KMS-11 (cell line): ENCODE measurements at regions not wholly inside any gene's neighbourhood (a gene's known extent, or its start where the extent isn't known, plus 50 kb on each side); places are given as distances from the start of the nearest gene placed in this dataset.

Experiments
- H2AFZ ChIP-seq: fragments of 200-600 bp; sonication (generic); 2 replicates; pipeline ENCODE4 v1.6.1; 2016; ENCODE audit warnings: antibody characterized with exemption, mixed run types, low read depth
- H3K27ac ChIP-seq: fragments of 200-600 bp; sonication (generic); 2 replicates; pipeline ENCODE4 v1.6.1; 2016; ENCODE audit warnings: mild to moderate bottlenecking, mixed run types
- H3K27me3 ChIP-seq: fragments of 200-600 bp; sonication (generic); 2 replicates; pipeline ENCODE4 v1.6.1; 2017; ENCODE audit warnings: mild to moderate bottlenecking, low read depth, mixed run types, moderate library complexity; ENCODE audit not compliant: insufficient read depth
- H3K36me3 ChIP-seq: fragments of 200-600 bp; sonication (generic); 2 replicates; pipeline ENCODE4 v1.6.1; 2017; ENCODE audit warnings: mild to moderate bottlenecking, mixed run types; ENCODE audit not compliant: insufficient read depth
- H3K4me1 ChIP-seq: fragments of 200-600 bp; sonication (generic); 2 replicates; pipeline ENCODE4 v1.6.1; 2016; ENCODE audit warnings: mild to moderate bottlenecking, low read depth, mixed run types; ENCODE audit not compliant: poor library complexity, severe bottlenecking
- H3K4me2 ChIP-seq: fragments of 200-600 bp; sonication (generic); 2 replicates; pipeline ENCODE4 v1.7.0; 2016; ENCODE audit warnings: mild to moderate bottlenecking, mixed run types
- H3K4me3 ChIP-seq: fragments of 200-600 bp; sonication (generic); IDR thresholded peaks from 2 replicates; pipeline ENCODE4 v1.6.1; 2017; ENCODE audit warnings: low read depth, low read length, mixed read lengths; ENCODE audit not compliant: insufficient read depth
- H3K79me2 ChIP-seq: fragments of 200-600 bp; sonication (generic); 2 replicates; pipeline ENCODE4 v1.6.1; 2016; ENCODE audit warnings: low read depth, mixed run types; ENCODE audit not compliant: insufficient read depth
- H3K9ac ChIP-seq: fragments of 200-600 bp; sonication (generic); 2 replicates; pipeline ENCODE4 v1.6.1; 2016; ENCODE audit warnings: mild to moderate bottlenecking, mixed run types
- H4K20me1 ChIP-seq: fragments of 200-600 bp; sonication (generic); 2 replicates; pipeline ENCODE4 v1.6.1; 2016; ENCODE audit warnings: mild to moderate bottlenecking, mixed run types; ENCODE audit not compliant: insufficient read depth
- TF ChIP-seq, protein P1 (sequence below): fragments of 200-600 bp; sonication (generic); conservative IDR thresholded peaks from 2 replicates; pipeline ENCODE4 v1.6.1; 2017; ENCODE audit warnings: low read depth, mild to moderate bottlenecking, antibody characterized with exemption, low read length, moderate library complexity, mixed read lengths

DNA sequence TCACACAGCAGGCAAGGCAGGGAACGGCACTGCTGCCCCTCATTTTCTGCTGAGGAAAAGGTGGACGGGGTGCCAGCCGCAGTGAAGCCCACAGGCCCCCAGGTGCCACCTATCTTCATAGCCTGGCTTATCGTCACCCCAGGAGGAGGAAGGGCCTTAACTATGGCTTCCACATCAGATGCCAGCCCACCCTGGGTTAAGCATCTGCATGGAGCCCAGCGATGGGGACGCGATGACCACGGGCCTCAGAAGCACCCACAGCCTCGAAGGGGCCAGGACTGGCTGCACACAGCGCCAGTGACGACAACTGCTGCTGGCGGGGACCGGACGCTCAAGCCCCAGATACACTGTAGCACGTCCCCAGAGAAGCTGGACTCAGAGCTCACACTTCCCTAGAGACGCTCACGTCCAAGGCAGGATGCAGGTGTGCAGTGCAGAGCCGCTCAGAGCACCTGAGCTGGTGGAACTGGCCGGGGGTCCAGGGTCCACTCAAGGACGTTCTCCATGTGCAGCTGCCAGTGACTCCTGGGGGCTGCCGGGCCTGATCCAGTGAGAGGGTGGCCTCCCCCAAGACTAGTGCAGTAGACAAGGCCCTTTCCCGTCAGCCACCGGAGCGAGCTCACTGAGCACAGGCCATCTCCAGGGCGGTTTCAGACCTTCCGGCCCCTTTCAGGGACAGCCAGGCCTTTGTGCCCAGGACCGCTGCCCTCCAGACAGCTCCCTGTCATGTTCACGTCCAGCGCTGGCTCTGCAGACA lies 83.0 kb downstream of the YTHDF1 start:
- TF ChIP-seq, protein P1, sequence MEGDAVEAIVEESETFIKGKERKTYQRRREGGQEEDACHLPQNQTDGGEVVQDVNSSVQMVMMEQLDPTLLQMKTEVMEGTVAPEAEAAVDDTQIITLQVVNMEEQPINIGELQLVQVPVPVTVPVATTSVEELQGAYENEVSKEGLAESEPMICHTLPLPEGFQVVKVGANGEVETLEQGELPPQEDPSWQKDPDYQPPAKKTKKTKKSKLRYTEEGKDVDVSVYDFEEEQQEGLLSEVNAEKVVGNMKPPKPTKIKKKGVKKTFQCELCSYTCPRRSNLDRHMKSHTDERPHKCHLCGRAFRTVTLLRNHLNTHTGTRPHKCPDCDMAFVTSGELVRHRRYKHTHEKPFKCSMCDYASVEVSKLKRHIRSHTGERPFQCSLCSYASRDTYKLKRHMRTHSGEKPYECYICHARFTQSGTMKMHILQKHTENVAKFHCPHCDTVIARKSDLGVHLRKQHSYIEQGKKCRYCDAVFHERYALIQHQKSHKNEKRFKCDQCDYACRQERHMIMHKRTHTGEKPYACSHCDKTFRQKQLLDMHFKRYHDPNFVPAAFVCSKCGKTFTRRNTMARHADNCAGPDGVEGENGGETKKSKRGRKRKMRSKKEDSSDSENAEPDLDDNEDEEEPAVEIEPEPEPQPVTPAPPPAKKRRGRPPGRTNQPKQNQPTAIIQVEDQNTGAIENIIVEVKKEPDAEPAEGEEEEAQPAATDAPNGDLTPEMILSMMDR: no peak
- Histone ChIP-seq H3K36me3 (no peaks in the 10 kb centered on the region), H4K20me1 (no peaks in the 10 kb centered on the region), H3K9ac (no peak overlapping the region), H3K27me3 (peaks cover 85% of the 10 kb centered on the region), H3K4me1 (no peaks in the 10 kb centered on the region), H3K4me3 (no peak overlapping the region), H3K79me2 (no peaks in the 10 kb centered on the region), H3K27ac (no peak overlapping the region), H3K4me2 (no peak overlapping the region), H2AFZ (no peak overlapping the region)

DNA sequence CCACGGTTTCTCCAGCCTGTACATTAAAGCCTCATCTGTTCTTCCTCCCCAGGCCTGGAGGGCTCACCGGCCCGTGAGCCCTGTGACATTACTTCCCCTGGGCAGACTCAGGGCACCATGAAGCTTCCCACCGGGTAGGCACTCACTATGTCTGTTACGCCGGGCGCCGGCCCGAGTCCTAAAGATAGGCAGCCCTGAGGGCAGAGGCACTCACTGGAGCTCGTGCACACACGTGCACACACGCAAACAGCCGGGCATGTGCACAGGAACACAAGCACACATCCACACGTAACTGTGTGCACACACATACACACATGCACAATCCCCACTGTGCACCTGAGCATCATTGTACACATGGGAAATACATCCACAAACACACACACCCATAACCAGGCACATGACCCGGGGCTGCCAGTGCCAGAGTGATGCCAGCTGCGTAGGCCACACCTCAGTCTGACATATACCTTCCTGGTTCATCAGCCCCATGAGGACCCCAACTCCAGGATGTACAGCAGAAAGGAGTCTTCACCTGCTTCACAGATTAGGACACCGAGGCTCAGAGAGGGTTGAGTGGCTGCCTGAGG lies 83.7 kb downstream of the YTHDF1 start:
- H3K79me2 ChIP-seq: no peaks in the 10 kb centered on the region

DNA sequence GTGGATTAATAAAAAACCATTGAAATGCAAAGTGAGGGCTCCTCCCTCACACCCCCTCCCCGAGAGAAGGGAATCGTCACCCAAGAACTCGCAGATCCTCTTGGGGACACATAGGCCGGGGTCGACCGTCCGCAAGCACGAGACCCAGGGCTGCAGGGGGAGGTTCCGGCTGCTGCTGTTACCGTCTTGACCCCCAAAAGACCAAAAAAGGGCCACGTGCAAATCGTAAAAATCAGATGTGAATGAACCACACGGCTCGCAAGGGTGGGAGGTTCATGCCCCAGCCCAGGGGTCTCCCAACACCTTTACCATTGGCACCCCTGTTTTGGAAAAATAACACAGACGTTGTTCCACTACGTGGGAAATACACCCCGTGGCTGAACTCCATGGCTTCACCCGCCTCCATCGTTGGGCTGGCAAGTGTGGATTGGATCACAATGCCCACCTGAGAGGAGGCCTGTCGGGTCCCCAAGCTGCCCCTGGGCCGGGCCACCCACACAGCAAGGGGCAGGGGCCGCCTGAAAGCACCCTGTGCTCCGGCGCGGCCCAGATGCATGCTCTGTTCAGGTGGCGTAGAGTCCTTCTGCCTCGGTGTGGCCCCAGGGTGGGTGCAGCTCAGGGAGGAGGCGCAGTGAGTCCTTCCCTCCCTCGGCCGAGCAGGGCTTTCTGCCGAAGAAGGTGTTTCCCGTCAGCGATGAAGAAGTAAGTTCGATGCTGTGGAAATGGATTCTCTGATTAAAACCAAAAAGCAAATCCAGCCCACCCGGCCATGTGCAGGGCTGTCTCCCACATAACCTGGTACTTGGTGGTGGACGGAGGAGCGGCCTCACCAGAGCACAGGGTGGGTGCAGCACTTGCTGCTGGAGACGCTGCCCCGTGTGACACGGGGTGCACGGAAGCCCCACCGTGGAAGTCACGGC lies 85.0 kb downstream of the YTHDF1 start:
- TF ChIP-seq, protein P1: no peak
- no peak overlapping the region for H3K9ac ChIP-seq
- H4K20me1 ChIP-seq: no peaks in the 10 kb centered on the region
- no peak overlapping the region for H3K27ac ChIP-seq
- H2AFZ ChIP-seq: no peak overlapping the region
- no peak overlapping the region for H3K4me3 ChIP-seq
- no peak overlapping the region for H3K4me2 ChIP-seq
- H3K36me3 ChIP-seq: no peaks in the 10 kb centered on the region
- H3K27me3 ChIP-seq: peaks cover 85% of the 10 kb centered on the region
- no peaks in the 10 kb centered on the region for H3K79me2 ChIP-seq
- H3K4me1 ChIP-seq: no peaks in the 10 kb centered on the region

More for the DNA sequence above, 83.7 kb downstream of the YTHDF1 start:
- Histone ChIP-seq H3K27me3 (peaks cover 85% of the 10 kb centered on the region), H3K4me3 (no peak overlapping the region), H3K4me1 (no peaks in the 10 kb centered on the region), H3K36me3 (no peaks in the 10 kb centered on the region), H3K9ac (no peak overlapping the region), H3K4me2 (no peak overlapping the region), H2AFZ (no peak overlapping the region), H4K20me1 (no peaks in the 10 kb centered on the region), H3K27ac (no peak overlapping the region)
- TF ChIP-seq, protein P1: no peak

DNA sequence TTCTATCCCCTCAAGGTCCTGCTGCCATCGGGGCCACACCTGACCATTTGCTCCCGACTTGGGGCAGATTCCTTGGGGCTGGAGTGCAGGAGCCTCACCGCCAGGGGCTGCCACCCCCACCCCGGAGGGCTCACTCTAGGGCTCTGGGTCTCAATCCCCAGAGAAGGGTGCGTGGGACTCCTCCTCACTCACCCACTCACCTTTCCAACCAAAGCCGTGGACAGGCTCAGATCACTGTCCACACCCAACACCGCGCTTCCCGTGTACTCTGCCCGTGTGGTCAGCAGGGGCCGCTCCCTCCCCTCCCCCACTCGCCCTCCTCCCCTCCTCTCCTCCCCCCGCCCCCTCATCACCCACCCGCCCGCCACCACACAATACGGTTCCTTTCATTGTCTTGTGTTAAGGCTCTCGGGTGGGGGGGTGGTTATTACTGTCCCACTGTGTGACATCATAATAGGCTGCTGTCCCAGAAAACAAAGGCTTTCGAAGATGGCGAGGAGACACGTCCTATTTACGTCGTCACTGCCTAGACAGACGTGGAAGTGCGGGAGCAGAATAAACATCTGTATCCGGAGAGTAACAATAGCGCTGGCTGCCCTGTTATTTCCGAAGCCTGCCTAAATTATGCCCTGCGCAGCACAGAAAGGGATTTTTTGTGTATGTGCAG lies 85.8 kb downstream of the YTHDF1 start:
- H3K79me2 ChIP-seq: no peaks in the 10 kb centered on the region
- H3K9ac ChIP-seq: no peak overlapping the region
- H3K27me3 ChIP-seq: peaks cover 89% of the 10 kb centered on the region
- H3K36me3 ChIP-seq: no peaks in the 10 kb centered on the region
- H3K4me1 ChIP-seq: no peaks in the 10 kb centered on the region
- no peak overlapping the region for H3K4me2 ChIP-seq
- H3K27ac ChIP-seq: no peak overlapping the region
- H2AFZ ChIP-seq: no peak overlapping the region
- TF ChIP-seq, protein P1: no peak
- H4K20me1 ChIP-seq: no peaks in the 10 kb centered on the region
- H3K4me3 ChIP-seq: no peak overlapping the region
